Femur (tissue), 1 donor: ENCODE measurements at regions not wholly inside any gene's neighbourhood (a gene's known extent, or its start where the extent isn't known, plus 50 kb on each side); places are given as distances from the start of the nearest gene placed in this dataset.

Source experiments
- DNase-seq: peaks from one replicate; pipeline ENCODE4 v3.0.0-alpha.2; 2017

- peak; percentile 62 for DNase-seq
These were observed 151.8 kb downstream of the TBX5 start for GRCh38 chr12:114253976-114254778.

- DNase-seq = no peak
These were observed 157.4 kb downstream of the TBX5 start for GRCh38 chr12:114248527-114248926.

- no peak for DNase-seq
These were observed 160.4 kb downstream of the TBX5 start for GRCh38 chr12:114245555-114245954.

GRCh38 chr12:114241973-114242434 lies 163.9 kb downstream of the TBX5 start:
- no peak for DNase-seq

GRCh38 chr12:114240288-114240687 lies 165.7 kb downstream of the TBX5 start:
- DNase-seq = no peak

- no peak for DNase-seq
These were observed 167.1 kb downstream of the TBX5 start for GRCh38 chr12:114238808-114239207.

- DNase-seq = no peak
These were observed 168.7 kb downstream of the TBX5 start for GRCh38 chr12:114237230-114237629.

- no peak for DNase-seq
These were observed 173.8 kb downstream of the TBX5 start for GRCh38 chr12:114232187-114232586.

- no peak for DNase-seq
These were observed 176.8 kb downstream of the TBX5 start for GRCh38 chr12:114229150-114229549.

- DNase-seq = no peak
These were observed 179.6 kb downstream of the TBX5 start for GRCh38 chr12:114226241-114226928.

GRCh38 chr12:114221957-114222630 lies 183.8 kb downstream of the TBX5 start:
- DNase-seq = no peak

- peak; percentile 29 for DNase-seq
These were observed 184.7 kb downstream of the TBX5 start for GRCh38 chr12:114221136-114221833.

GRCh38 chr12:114220311-114220710 lies 185.6 kb downstream of the TBX5 start:
- DNase-seq = no peak

- no peak for DNase-seq
These were observed 187.8 kb downstream of the TBX5 start for GRCh38 chr12:114218136-114218535.

- DNase-seq = no peak
These were observed 190.2 kb downstream of the TBX5 start for GRCh38 chr12:114215746-114216145.

GRCh38 chr12:114213055-114213581 lies 192.8 kb downstream of the TBX5 start:
- DNase-seq = no peak

- peak; percentile 24 for DNase-seq
These were observed 196.1 kb downstream of the TBX5 start for GRCh38 chr12:114209861-114210260.

- DNase-seq = no peak
These were observed 199.4 kb downstream of the TBX5 start for GRCh38 chr12:114206525-114206924.

GRCh38 chr12:114201794-114202193 lies 204.2 kb downstream of the TBX5 start:
- no peak for DNase-seq

GRCh38 chr12:114194956-114195355 lies 211.0 kb downstream of the TBX5 start:
- DNase-seq = no peak

GRCh38 chr12:114194066-114194465 lies 211.9 kb downstream of the TBX5 start:
- DNase-seq = no peak

- DNase-seq = no peak
These were observed 212.5 kb downstream of the TBX5 start for GRCh38 chr12:114193474-114193873.

GRCh38 chr12:114192549-114192948 lies 213.4 kb downstream of the TBX5 start:
- no peak for DNase-seq
